HG03575 (cell line): ENCODE measurements at regions not wholly inside any gene's neighbourhood (a gene's known extent, or its start where the extent isn't known, plus 50 kb on each side); places are given as distances from the start of the nearest gene placed in this dataset.

Source experiments
- ATAC-seq: cut with Tn5 transposase; IDR thresholded peaks from one replicate; pipeline ENCODE4 v1.9.1; 2021; ENCODE audit not compliant: unreplicated experiment, insufficient number of reproducible peaks, low FRiP score; ENCODE audit errors: extremely low read depth

- ATAC-seq: no peak
Measured at GRCh38 chr21:27743971-27744564, 777.2 kb upstream of the ADAMTS5 start.

GRCh38 chr21:27741736-27742135, 774.8 kb upstream of the ADAMTS5 start:
- ATAC-seq: no peak

- ATAC-seq: no peak
Measured at GRCh38 chr21:27740084-27740483, 773.2 kb upstream of the ADAMTS5 start.

DNA sequence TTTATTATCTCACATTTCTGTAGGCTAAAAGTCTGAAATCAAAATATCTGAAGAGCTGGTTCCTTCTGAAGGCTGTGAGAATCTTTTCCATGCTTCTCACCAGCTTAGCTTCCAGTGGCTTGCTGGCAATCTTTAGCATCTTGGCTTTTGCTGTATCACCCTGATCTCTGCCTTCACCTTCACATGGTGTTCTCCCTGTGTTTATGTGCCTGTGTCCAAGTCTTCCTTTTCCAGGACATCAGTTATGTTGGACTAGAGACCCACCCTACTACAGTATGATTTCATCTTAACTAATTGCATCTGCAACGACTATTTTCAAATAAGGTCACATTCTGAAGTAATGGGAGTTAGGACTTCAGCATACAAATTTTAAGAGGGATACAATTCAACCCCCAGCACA, 772.3 kb upstream of the ADAMTS5 start:
- no peak for ATAC-seq

DNA sequence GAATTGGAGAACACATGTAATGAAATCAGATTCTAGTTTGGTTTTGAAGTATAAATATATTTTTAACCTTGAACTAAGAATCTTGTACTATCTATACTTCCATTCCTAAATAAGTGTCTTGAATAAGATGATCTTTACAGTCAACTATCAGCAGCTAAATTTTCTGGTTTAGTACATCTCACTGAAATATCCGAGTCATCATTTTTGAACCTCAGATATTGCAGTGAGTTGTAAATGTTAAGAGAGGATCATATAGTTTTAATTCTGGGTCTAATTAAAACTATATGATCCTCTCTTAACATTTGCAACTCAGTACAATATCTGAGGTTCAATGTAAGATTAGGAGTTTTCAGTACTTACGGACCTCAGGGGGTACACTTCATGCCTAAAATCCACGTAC, 768.8 kb upstream of the ADAMTS5 start:
- ATAC-seq: no peak

DNA sequence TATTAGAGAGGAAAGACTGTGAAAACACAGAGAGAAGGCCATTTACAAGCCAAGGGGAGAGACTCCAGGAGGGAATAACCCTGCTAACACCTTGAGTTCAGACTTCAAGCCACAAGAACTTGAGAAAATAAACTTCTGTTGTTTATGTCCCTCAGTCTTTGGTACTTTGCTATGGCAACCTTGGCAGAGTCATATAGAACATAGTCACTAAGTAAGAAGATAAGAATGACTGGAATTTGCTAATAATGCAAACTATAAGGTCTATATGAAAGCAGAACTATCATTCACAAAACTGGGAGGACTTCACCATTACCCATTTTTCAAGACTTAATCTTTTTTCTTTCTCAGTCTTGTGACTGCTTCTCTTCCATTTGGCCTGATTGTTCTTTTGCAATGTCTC, 767.3 kb upstream of the ADAMTS5 start:
- no peak for ATAC-seq

DNA sequence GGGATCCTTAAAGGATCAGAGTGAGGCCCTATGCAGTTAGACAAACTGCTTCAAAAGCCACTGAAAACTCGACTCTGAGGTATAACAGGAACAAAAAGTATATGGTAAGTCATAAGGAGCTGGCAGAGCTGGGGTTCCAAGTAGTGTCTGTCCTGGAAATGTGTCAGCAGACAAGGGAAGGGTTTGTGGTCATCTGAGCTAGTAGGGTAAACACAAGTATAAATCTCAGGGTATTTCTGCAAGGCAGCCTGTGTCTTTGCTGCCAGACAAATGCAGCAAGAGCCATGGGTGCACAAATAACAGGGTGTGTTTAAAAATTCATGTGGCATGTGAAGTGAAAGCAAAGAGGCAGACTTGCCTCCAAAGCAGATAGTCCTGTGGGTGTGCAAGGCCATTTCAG, 759.0 kb upstream of the ADAMTS5 start:
- no peak for ATAC-seq

DNA sequence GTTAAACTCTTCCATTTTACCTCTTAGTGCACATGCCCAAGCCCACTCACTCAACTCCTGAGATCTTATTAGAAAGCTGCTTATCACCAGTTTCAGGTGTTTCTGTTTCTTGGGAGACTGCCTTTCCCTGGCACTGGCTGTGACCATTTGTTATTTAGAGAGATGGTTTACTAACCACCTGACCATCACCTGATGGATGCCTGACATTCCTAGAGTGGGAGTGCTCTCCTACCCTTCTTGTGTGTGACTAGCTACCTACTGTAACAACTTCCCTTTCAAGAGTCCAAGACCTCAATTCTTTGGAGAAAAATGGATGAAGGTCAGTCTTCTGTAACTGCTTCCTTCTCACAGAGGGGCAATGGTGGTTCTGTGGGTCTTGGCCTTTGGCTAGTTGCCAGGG, 755.2 kb upstream of the ADAMTS5 start:
- ATAC-seq: no peak

DNA sequence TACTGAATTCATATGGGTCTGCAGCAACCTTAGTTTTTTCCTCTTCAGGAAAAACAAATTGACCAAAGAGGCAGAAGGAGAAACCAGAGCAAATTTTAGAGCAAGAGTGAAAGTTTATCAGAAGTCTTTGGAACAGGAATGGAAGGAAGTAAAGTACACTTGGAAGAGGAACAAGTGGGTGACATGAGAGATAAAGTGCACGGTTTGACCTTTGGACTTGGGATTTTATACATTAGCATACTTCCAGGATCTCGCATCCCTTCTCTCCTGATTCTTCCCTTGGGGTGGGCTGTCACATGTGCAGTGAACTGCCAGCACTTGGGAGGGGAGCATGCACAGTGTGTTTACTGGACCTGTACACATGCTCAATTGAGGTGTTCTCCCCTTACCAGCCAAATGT, 754.8 kb upstream of the ADAMTS5 start:
- ATAC-seq: no peak

- no peak for ATAC-seq
Measured at GRCh38 chr21:27719226-27719625, 752.3 kb upstream of the ADAMTS5 start.

- no peak for ATAC-seq
Measured at GRCh38 chr21:27715131-27715530, 748.2 kb upstream of the ADAMTS5 start.

DNA sequence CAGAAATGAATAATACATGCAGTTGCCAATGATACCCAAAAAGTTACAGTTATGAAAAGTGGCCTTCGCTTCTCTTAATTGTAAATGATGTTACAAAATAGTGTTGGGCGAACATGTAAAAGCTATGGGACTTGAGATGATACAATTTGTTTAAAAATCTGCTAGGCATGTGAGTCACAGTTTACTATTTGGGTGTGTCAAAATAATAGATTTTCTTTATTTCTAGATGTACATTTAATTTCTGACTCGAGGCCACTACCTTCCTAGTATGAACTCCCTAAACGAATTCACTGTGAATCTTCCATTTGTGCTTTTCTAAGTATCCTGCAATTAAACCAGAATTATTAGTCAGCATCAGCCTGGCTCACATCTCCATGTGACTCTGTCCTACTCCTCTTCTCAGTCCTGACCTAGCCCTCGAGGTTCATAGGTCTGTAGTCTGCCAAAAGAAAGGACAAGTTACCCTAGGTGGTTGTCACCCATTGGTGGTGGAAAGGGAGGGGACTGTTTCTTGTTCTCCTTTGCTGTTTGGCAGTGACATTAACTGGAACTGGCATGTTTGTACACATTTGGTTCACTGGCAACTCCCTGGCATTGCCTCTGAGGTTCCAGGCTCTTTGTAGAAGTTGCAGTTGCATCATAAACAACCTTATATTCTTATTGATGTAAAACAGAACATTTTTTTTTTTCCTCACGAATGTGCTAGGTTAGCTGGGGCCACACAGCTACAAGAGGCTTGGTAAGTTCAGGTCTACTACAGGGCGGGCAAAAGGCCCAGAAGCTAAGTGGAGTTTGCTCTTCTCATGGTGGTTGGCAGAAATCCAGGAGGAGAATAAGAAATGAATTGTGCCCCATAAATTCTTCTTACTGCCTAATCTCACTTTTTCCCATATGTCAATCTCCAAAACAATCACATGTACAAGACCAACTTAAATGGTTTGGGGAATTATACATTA, 746.5 kb upstream of the ADAMTS5 start:
- no peak for ATAC-seq

DNA sequence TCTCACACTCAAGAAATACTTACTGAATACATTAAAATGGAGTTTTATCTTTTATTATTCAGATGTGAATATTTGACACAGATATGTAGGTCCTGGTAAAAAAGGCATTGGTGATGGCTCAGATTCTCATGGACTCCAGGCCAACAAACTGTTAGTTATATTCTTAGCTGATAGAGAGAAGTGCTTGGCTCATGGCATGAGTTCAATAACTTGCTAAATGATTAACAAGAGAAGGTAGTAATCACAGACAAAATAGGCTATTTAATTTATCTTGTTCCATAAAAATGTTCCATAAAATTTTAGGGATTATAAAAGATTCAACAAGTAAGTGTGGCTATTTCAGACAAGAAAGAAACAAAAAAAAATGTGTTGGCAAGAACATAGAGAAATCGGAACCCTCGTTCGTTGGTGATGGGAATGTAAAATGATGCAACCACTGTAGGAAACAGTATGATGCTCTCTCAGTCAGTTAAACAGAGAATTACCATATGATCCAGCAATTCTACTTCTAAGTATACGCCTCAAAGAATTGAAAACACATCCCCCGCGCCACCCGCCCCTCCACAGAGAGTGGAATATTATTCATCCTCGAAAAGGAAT, 737.8 kb upstream of the ADAMTS5 start:
- no peak for ATAC-seq

GRCh38 chr21:27703791-27704190, 736.9 kb upstream of the ADAMTS5 start:
- no peak for ATAC-seq

DNA sequence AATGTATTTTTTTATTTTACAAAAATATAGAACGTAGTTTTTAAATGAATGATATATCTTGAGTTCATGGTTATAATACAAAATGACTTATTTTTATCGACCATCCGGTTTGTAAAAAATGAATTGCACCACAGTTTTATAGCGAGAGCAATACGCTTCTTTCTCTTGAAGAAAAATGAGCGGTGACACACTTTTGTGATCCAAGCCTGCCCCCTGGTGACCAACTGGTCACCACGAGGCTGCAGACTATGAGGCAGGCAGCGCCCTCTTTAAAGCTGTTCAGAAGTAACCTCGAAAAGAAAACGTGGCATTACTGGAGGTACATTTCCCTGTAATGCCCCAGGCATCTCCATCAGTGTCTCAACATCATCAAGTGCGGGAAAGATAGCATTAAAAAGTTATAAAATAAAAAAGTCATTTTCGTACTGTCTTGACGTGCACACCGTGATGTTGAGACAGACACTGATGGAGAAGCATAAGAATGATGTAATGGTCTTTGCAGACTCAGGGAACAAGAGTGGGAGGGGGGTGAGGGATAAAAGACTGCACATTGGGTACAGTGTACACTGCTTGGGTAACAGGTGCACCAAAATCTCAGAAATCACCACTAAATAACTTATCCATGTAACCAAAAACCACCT, 734.2 kb upstream of the ADAMTS5 start:
- ATAC-seq: no peak

DNA sequence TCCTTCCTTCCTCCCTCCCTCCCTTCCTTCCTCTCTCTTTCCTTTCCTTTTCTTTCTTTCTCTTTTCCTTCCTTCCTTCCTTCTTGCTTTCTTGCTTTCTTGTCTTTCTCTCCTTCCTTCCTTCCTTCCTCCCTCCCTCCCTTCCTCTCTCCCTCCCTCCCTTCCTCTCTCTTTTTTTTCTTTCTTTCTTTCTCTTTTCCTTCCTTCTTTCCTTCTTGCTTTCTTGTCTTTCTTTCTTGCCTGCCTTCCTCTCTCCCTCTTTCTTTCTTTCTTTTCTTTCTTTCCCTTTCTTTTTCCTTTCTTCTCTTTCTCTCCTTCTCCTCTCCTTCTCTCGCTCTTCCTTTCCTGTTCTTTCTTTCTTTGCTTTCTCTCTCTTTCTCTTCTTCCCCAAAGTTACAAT, 728.4 kb upstream of the ADAMTS5 start:
- ATAC-seq: no peak

DNA sequence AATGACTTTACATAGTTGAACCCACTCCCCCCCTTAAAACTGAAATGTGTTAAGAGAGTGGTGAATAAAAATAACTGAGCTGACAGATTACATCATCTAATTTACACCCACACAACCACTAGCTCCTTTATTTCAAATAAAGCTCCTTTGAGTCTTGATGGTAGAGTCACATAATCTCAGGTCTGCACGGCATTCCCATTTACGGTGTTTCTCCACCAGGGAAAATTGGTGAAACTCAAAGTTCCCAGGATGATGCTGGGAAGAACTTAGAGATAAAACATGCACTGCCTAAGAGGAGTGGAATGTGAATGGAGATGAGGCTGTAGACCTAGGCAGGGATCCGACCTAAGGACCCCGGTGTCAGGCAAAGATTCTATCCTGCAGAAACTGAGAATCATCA, 727.8 kb upstream of the ADAMTS5 start:
- no peak for ATAC-seq

DNA sequence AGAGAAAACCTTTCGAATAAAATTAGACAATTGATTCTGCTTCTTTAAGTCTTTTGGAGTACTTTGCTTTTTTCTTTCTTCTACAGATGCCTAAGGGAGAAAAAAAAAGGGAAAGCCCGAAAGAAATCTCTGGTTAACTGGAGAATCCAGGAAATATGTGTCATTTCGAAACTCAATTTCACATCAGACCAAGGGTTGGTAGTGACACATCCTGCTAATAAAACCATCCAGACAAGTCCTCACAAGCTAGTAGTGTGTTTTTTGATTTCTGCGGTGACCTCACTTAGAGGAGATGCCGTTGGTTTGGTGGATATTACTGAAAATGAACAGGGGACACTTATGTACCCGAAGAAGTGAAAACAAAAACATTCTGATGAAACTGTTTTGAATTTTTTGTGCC, 726.5 kb upstream of the ADAMTS5 start:
- ATAC-seq: no peak

DNA sequence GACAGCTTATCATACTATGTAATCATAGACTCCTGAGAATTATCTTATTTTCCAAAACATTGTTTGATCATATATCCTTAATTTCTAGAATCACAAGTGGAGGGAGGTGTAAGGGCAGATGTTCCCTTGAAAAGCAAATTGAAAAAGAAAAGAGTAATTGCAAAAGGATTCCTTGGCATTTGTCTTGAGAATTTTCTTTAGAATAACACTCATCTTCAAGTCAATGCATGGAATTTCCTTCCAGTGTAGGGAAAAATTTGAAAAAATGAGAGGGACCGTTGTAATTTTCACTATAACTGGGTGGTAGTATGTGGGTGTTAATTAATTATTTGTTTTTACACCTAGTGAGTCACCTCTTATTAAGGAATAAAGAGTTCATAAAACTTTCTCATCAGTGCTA, 724.6 kb upstream of the ADAMTS5 start:
- ATAC-seq: no peak

- ATAC-seq: no peak
Measured at GRCh38 chr21:27691006-27691405, 724.1 kb upstream of the ADAMTS5 start.
